B cell (primary cell): ENCODE measurements at regions not wholly inside any gene's neighbourhood (a gene's known extent, or its start where the extent isn't known, plus 50 kb on each side); places are given as distances from the start of the nearest gene placed in this dataset.

Experiments
- ATAC-seq: fragments of 200-7000 bp; cut with Tn5 transposase; one replicate; pipeline ENCODE4 v1.10.0; 2021; ENCODE audit warnings: low read depth, mild to moderate bottlenecking, moderate number of reproducible peaks, moderate library complexity
- CTCF ChIA-PET: fragments of 350-600 bp; sonication (Branson Sonifier 250); formaldehyde crosslinking; loops from one replicate; lab custom pipeline; 2021; ENCODE audit warnings: antibody characterized with exemption, inconsistent platforms; lab: Charles Lee
- POLR2A ChIA-PET: fragments of 350-600 bp; sonication (Branson Sonifier 250); formaldehyde crosslinking; loops from one replicate; lab custom pipeline; 2021; ENCODE audit warnings: antibody characterized with exemption; lab: Charles Lee
- DNase-seq: peaks from one replicate; pipeline ENCODE4 v3.0.0; 2013
- H2AFZ ChIP-seq: 2 replicates; pipeline ENCODE4 v1.6.1; 2012; ENCODE audit warnings: mild to moderate bottlenecking, low read depth, low read length; ENCODE audit not compliant: insufficient read depth, poor library complexity, severe bottlenecking
- H3K27ac ChIP-seq, 2 donors: 1 replicate in 1 of 2; 2 replicates in 1 of 2; pipeline ENCODE4 v1.5.1; 2012 to 2013; ENCODE audit warnings: low read length in 2 of 2, mild to moderate bottlenecking in 2 of 2, moderate library complexity in 1 of 2
- H3K27me3 ChIP-seq, 4 experiments: fragments of 200-600 bp in 1 of 4; sonication (generic) in 1 of 4; replicated peaks in 1 of 4; 1 replicate in 2 of 4; 2 replicates in 2 of 4; pipeline versions ENCODE4 v1.6.1 to v1.7.0; 2013 to 2016; ENCODE audit warnings: low read length in 3 of 4, mild to moderate bottlenecking in 2 of 4, mixed read lengths in 1 of 4, moderate library complexity in 1 of 4; ENCODE audit not compliant: insufficient read depth in 4 of 4, control insufficient read depth in 3 of 4; ENCODE audit errors: control extremely low read depth in 1 of 4
- H3K36me3 ChIP-seq, 2 experiments: replicated peaks in 1 of 2; 1 replicate in 1 of 2; 2 replicates in 1 of 2; pipeline versions ENCODE4 v1.6.1 to v1.7.1; 2013; ENCODE audit warnings: low read length in 1 of 2; ENCODE audit not compliant: insufficient read depth in 2 of 2, control insufficient read depth in 1 of 2; ENCODE audit errors: control extremely low read depth in 1 of 2, extremely low read depth in 1 of 2
- H3K4me1 ChIP-seq, 2 donors: fragments of 200-600 bp in 1 of 2; sonication (generic) in 1 of 2; 1 replicate in 1 of 2; 2 replicates in 1 of 2; pipeline versions ENCODE4 v1.5.1 to v1.6.1; 2013 to 2017; ENCODE audit warnings: low read length in 2 of 2; ENCODE audit not compliant: control insufficient read depth in 2 of 2, insufficient read depth in 2 of 2
- H3K4me2 ChIP-seq: replicated peaks from 2 replicates; pipeline ENCODE3; 2012; ENCODE audit warnings: mild to moderate bottlenecking, low read depth, low read length; ENCODE audit not compliant: poor library complexity, severe bottlenecking
- H3K4me3 ChIP-seq, 5 experiments: fragments of 200-600 bp in 1 of 5; sonication (generic) in 1 of 5; 1 replicate in 3 of 5; 2 replicates in 2 of 5; pipeline versions ENCODE4 v1.5.1 to v1.7.0; 2011 to 2016; ENCODE audit warnings: low read length in 4 of 5, mild to moderate bottlenecking in 4 of 5, low read depth in 2 of 5, control low read depth in 1 of 5, moderate library complexity in 1 of 5; ENCODE audit not compliant: insufficient read depth in 1 of 5; ENCODE audit errors: control extremely low read depth in 1 of 5, extremely low read depth in 1 of 5
- H3K79me2 ChIP-seq: fragments of 200-600 bp; sonication (generic); one replicate; pipeline ENCODE4 v1.6.0; 2016; ENCODE audit warnings: low read length; ENCODE audit not compliant: control insufficient read depth, insufficient read depth
- H3K9ac ChIP-seq: fragments of 200-600 bp; sonication (generic); 2 replicates; pipeline ENCODE4 v1.6.1; 2017; ENCODE audit warnings: mild to moderate bottlenecking, low read length, moderate library complexity
- H3K9me3 ChIP-seq, 3 donors: one replicate each; pipeline versions ENCODE4 v1.6.1 to v1.7.1; 2013; ENCODE audit warnings: low read length in 2 of 3; ENCODE audit not compliant: control insufficient read depth in 2 of 3, insufficient read depth in 1 of 3; ENCODE audit errors: control extremely low read depth in 1 of 3
- H4K20me1 ChIP-seq: 2 replicates; pipeline ENCODE4 v1.6.0; 2012; ENCODE audit warnings: mild to moderate bottlenecking, low read length; ENCODE audit not compliant: insufficient read depth, control insufficient read depth, poor library complexity, severe bottlenecking
- H3K27ac Mint-ChIP-seq: one replicate; pipeline ENCODE4 v1.8.0; 2021; ENCODE audit warnings: mixed read lengths
- H3K27me3 Mint-ChIP-seq: one replicate; pipeline ENCODE4 v1.8.0; 2021; ENCODE audit warnings: mixed read lengths
- H3K4me1 Mint-ChIP-seq: one replicate; pipeline ENCODE4 v1.8.0; 2021; ENCODE audit warnings: mixed read lengths
- H3K4me3 Mint-ChIP-seq: one replicate; pipeline ENCODE4 v1.8.0; 2021; ENCODE audit warnings: mixed read lengths
- H3K9me3 Mint-ChIP-seq: one replicate; pipeline ENCODE4 v1.8.0; 2022; ENCODE audit warnings: mixed read lengths; ENCODE audit not compliant: insufficient read depth
- CTCF ChIP-seq: fragments of 200-600 bp; IDR thresholded peaks from one replicate; pipeline ENCODE4 v1.8.0; 2022; ENCODE audit warnings: antibody characterized with exemption, mild to moderate bottlenecking
- EZH2 ChIP-seq: IDR thresholded peaks from 2 replicates; pipeline ENCODE4 v1.6.1; 2012; ENCODE audit warnings: borderline replicate concordance, low read depth, mild to moderate bottlenecking, moderate library complexity, low read length; ENCODE audit not compliant: insufficient read depth, poor library complexity, severe bottlenecking
- WGBS: methylation state at CpG from one replicate; pipeline ENCODE4 v1.1.5; 2013; ENCODE audit warnings: missing lambda C conversion rate; ENCODE audit not compliant: insufficient coverage; 5-methylcytosine and 5-hydroxymethylcytosine counted together
- intact Hi-C: fragments of 100-400 bp; cut with micrococcal nuclease; formaldehyde crosslinking; loops from one replicate; pipeline ENCODE4 v1.10.0; 2022

- Mint-ChIP-seq H3K4me3 (no peak overlapping the region), H3K27ac (no peak overlapping the region), H3K4me1 (no peaks in the 10 kb centered on the region), H3K9me3 (peaks cover 3% of the 10 kb centered on the region), H3K27me3 (peaks cover 28% of the 10 kb centered on the region)
- CTCF ChIA-PET: no interaction called here
- POLR2A ChIA-PET: no interaction called here
- no peak for DNase-seq
- intact Hi-C loops: no loop called here
- no peak for TF ChIP-seq EZH2
- no peak for TF ChIP-seq CTCF
- 100% methylated on average over 1 of the region's 1 CpG for WGBS
- ATAC-seq: no peak
- no peak overlapping the region for H3K9ac ChIP-seq
- no peaks in the 10 kb centered on the region for H3K36me3 ChIP-seq
- H3K4me2 ChIP-seq: no peak overlapping the region
- no peaks in the 10 kb centered on the region for H3K79me2 ChIP-seq
- H3K27me3 ChIP-seq: no peaks in the 10 kb centered on the region
- no peaks in the 10 kb centered on the region for H4K20me1 ChIP-seq
- no peak overlapping the region for H3K4me3 ChIP-seq
- no peak overlapping the region for H2AFZ ChIP-seq
- no peak overlapping the region for H3K27ac ChIP-seq
- H3K9me3 ChIP-seq: peaks cover 0 to 7% (median 5%) of the 10 kb centered on the region in 3 donors
- H3K4me1 ChIP-seq: no peaks in the 10 kb centered on the region
Measured at GRCh38 chr1:59162665-59163064, 134.2 kb upstream of the FGGY start.

GRCh38 chr1:59163268-59164092, 133.4 kb upstream of the FGGY start:
- WGBS: 55% methylated on average over 4 of the region's 6 CpGs
- H3K9me3 Mint-ChIP-seq: peaks cover 5% of the 10 kb centered on the region
- no peaks in the 10 kb centered on the region for H4K20me1 ChIP-seq
- no peak overlapping the region for H3K9ac ChIP-seq
- POLR2A ChIA-PET: no interaction called here
- ATAC-seq: no peak
- no peak overlapping the region for H3K27ac ChIP-seq
- H3K4me1 Mint-ChIP-seq: no peaks in the 10 kb centered on the region
- no peak for DNase-seq
- no peaks in the 10 kb centered on the region for H3K79me2 ChIP-seq
- no peak overlapping the region for H2AFZ ChIP-seq
- no peaks in the 10 kb centered on the region for H3K36me3 ChIP-seq
- CTCF ChIA-PET: interaction anchor here (1.3 to 1.4 kb wide), 2 partner anchors 11 to 310 kb away, joined by 3 read pairs; no protein-coding TSS in a partner anchor
- H3K27ac Mint-ChIP-seq: no peak overlapping the region
- peaks cover 28% of the 10 kb centered on the region for H3K27me3 Mint-ChIP-seq
- no peak overlapping the region for H3K4me3 ChIP-seq
- H3K27me3 ChIP-seq: no peaks in the 10 kb centered on the region
- peaks cover 0 to 7% (median 1%) of the 10 kb centered on the region in 3 donors for H3K9me3 ChIP-seq
- no peak overlapping the region for H3K4me2 ChIP-seq
- intact Hi-C loops: no loop called here
- H3K4me1 ChIP-seq: no peaks in the 10 kb centered on the region
- TF ChIP-seq EZH2: no peak
- TF ChIP-seq CTCF: no peak
- no peak overlapping the region for H3K4me3 Mint-ChIP-seq
